T47D (cell line): ENCODE measurements at regions not wholly inside any gene's neighbourhood (a gene's known extent, or its start where the extent isn't known, plus 50 kb on each side); places are given as distances from the start of the nearest gene placed in this dataset.

Experiments used
- DNase-seq, 2 experiments: peaks; one replicate each; pipeline versions ENCODE4 v3.0.0 to v3.0.0-alpha.2; 2011 to 2012; ENCODE audit warnings: low read depth in 1 of 2, low spot score in 1 of 2
- JUND ChIP-seq: IDR thresholded peaks from 2 replicates; pipeline ENCODE4 v1.6.1; 2012; ENCODE audit warnings: low read depth
- in situ Hi-C: cut with HindIII; loops from 2 replicates; pipeline ENCODE4 v1.10.0; 2016; ENCODE audit warnings: low sequenced_read_pairs, low pct_unique_long_range_greater_than_20kb

DNA sequence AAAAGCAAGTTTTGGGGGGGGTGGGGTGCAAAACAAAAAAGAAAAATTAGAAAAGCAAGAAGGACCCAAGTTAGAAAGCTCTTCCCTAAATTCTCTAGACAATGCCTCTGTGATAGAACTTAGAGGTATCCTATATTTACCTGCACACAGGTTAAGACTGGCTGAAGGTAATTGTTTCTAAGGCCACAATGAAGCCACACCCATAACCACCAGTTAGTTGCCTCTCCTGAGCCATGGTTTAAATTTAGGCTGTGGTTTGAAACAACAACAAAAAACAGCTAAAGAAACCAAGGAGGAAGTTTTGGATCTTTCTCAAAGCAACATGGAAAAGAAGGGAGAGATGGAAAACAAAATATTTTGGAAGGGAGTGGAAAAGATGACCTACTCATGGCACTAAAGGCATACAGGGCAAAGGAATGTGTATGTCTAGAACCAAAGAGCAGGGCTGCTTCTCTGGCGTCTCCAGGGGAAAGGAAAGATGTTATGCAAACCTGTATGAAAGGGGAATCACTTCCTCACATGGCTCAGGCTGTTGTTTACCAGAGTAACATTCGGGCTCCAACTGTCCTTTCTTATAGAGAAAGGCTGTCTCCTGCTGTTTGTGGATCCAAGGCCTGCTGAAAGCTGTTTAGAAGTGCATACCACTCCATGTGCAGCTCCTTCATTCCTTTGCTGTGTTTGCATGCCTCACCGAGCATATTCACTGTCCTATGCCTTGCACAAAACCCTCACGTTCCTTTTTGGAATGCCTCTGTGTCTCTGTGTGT is 408.9 kb upstream of the MPDZ start:
- no peak for TF ChIP-seq JUND
- in situ Hi-C loops, result no loop called here
- DNase-seq, result peak in 1 of 2 experiments; percentile 47

DNA sequence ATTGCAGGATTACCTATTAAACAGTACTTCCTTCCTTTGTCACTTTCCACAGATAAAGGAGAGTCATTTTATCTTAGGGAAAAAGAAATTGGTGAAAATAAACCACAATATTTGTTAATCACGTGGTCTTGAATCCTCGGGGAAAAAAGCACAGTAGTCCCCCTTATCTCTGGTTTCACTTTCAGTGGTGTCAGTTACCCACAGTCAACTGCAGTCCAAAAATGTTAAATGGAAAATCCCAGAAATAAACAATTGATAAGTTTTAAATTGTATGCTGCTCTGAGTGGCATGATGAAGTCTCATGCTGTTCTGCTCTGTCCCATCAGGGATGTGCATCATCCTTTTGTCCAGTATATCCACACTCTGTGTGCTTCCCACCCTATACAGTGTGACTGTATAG is 405.2 kb upstream of the MPDZ start:
- in situ Hi-C loops, result no loop called here
- DNase-seq, result no peak
- no peak for TF ChIP-seq JUND

DNA sequence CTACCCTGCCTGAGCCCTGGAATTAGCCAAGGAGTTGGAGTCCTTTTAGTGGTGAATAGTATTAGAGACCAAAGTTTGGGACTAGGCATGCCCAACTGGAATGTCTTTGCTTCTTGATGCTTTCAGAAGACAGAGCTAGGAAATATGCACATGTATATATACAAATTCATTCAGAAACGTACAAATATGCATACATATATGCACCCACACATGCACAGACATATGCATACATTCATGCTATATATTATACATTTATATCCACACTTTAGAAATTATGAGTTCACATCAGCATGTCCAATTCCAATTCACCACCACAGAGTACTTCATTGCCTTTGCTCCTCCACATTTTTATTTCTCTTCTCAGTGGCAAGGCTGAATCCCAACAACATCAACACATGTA is 398.3 kb upstream of the MPDZ start:
- TF ChIP-seq JUND, result no peak
- in situ Hi-C loops, result no loop called here

GRCh38 chr9:13675638-13676000 is 396.1 kb upstream of the MPDZ start:
- no peak for TF ChIP-seq JUND
- no peak for DNase-seq
- in situ Hi-C loops, result no loop called here

More for the DNA sequence above, 398.3 kb upstream of the MPDZ start:
- no peak for DNase-seq

GRCh38 chr9:13674926-13675637 is 395.6 kb upstream of the MPDZ start:
- DNase-seq, result no peak
- in situ Hi-C loops, result no loop called here
- TF ChIP-seq JUND, result no peak

DNA sequence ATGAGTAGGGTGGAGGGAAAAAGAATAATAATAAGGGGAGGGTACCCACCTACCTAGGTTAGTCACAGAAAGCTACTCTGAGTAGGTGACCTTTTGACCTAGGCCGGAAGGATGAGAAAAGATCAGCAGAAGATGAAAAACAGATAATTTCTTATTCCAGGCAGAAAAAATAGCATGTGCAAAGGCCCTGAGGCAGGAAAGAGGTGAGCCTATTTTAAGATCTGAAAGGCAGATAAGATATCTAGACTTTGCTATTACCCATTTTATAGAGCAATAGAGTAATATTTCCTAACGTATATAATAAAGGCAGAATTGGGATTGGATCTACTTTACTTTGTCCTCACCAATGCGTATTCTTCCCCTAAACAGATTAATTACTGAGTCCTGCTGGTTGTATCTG is 393.9 kb upstream of the MPDZ start:
- no peak for TF ChIP-seq JUND
- DNase-seq, result no peak
- in situ Hi-C loops, result no loop called here

GRCh38 chr9:13665418-13666066 is 386.1 kb upstream of the MPDZ start:
- DNase-seq, result peak in 1 of 2 experiments; percentile 21
- TF ChIP-seq JUND, result no peak
- in situ Hi-C loops, result no loop called here

- no peak for TF ChIP-seq JUND
- in situ Hi-C loops, result no loop called here
- no peak for DNase-seq
Measured at GRCh38 chr9:13661014-13661413, 381.5 kb upstream of the MPDZ start.

DNA sequence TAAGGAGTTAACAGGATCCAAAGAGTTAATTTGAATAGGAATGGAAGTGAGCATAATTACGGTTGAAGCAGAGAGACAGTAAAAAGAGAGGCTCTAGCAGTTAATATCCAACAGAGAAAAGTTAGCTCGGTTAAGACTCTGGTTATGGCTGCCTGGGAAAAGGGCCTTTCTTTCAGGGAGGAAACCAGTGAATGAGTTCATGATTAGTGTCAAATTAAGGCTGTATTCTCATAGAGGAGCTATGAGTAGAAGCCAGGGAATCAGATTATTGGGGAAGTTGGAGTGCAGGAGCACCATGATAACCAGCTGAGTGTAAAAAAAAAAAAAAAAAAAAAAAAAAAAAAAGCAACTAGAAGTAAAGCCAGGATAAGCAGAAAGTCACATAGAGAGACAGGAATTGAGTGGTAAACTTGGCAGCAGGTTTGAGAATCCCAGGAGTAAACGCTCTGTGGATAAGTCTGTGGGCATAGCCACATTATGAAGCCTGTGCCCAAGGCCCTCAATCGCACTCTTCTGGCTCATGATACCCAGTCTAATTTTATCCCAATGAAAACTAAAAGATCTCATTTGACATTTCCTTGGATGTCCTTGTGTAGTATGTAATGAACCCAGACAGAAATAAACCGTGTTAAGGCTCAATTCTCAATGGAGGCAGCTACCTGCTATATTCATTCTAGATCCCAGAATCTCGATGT is 372.6 kb upstream of the MPDZ start:
- in situ Hi-C loops, result no loop called here
- no peak for DNase-seq
- TF ChIP-seq JUND, result no peak

- in situ Hi-C loops, result no loop called here
- TF ChIP-seq JUND, result no peak
- DNase-seq, result no peak
Measured at GRCh38 chr9:13651526-13651925, 372.0 kb upstream of the MPDZ start.

GRCh38 chr9:13648676-13649075 is 369.2 kb upstream of the MPDZ start:
- in situ Hi-C loops, result no loop called here
- DNase-seq, result no peak
- TF ChIP-seq JUND, result no peak

GRCh38 chr9:13648068-13648467 is 368.6 kb upstream of the MPDZ start:
- in situ Hi-C loops, result no loop called here
- DNase-seq, result no peak
- TF ChIP-seq JUND, result no peak
